ENCODE measurements at regions not wholly inside any gene's neighbourhood (a gene's known extent, or its start where the extent isn't known, plus 50 kb on each side); places are given as distances from the start of the nearest gene placed in this dataset.
A peak's percentile ranks its signal among the peaks of the same experiment; 100 is the strongest.

DNA sequence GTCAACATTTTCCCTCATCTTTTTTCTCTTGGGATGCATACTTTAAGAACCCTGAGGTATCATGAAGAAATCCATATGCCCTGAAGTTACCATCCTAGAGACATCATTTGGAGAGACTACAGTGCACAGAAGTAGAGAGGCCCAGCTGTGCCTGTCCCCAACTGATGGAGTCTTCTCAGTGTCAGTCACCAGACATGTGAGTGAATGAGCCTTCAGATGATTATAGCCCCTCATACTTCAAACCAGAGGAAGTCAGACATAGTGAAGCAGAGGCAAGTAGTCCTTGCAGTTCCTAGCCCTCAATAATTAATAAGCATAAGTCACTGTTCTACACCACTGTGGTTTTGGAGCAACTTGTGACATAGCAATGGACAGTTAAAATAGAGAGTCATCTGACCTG is 194.4 kb upstream of the ITGA4 start:
- Histone ChIP-seq H3K23ac (ENCODE audit: low read length) (no peak overlapping the region), H3K9ac (ENCODE audit: low read length) (no peak overlapping the region), H2AK5ac (ENCODE audit: low read length) (no peak overlapping the region), H3K4ac (ENCODE audit: low read depth, low read length) (no peak overlapping the region), H3K27ac (ENCODE audit: low read depth, low read length) (no peak overlapping the region), H3K4me2 (ENCODE audit: low read length) (no peak overlapping the region), H4K12ac (ENCODE audit: low read depth, low read length) (no peak overlapping the region), H3K79me1 (ENCODE audit: low read length) (no peaks in the 10 kb centered on the region), H3K27me3 (ENCODE audit: insufficient read depth, low read length) (no peaks in the 10 kb centered on the region), H2BK5ac (ENCODE audit: low read depth, low read length, poor library complexity) (no peak overlapping the region), H3K14ac (ENCODE audit: low read length) (no peak overlapping the region), H3K18ac (ENCODE audit: low read length) (no peak overlapping the region), H2AFZ (ENCODE audit: insufficient read depth, low read length, poor library complexity) (no peak overlapping the region), H4K8ac (ENCODE audit: low read depth, low read length) (no peak overlapping the region), H2BK12ac (ENCODE audit: low read length) (no peak overlapping the region), H2BK120ac (ENCODE audit: insufficient read depth, low read length, poor library complexity) (no peak overlapping the region), H3K36me3 (ENCODE audit: control insufficient read depth in 1 of 2, insufficient read depth in 2 of 2, low read length in 2 of 2) (no peaks in the 10 kb centered on the region), H4K91ac (ENCODE audit: low read depth, low read length) (no peak overlapping the region), H3K79me2 (ENCODE audit: control insufficient read depth, insufficient read depth, low read length, poor library complexity) (no peaks in the 10 kb centered on the region), H3K4me1 (ENCODE audit: control insufficient read depth in 1 of 2, insufficient read depth in 2 of 2, low read length in 2 of 2) (no peaks in the 10 kb centered on the region), H3K9me3 (ENCODE audit: insufficient read depth, low read depth, low read length) (no peaks in the 10 kb centered on the region), H3K4me3 (ENCODE audit: low read depth, low read length) (no peak overlapping the region)
- DNase-seq = no peak

DNA sequence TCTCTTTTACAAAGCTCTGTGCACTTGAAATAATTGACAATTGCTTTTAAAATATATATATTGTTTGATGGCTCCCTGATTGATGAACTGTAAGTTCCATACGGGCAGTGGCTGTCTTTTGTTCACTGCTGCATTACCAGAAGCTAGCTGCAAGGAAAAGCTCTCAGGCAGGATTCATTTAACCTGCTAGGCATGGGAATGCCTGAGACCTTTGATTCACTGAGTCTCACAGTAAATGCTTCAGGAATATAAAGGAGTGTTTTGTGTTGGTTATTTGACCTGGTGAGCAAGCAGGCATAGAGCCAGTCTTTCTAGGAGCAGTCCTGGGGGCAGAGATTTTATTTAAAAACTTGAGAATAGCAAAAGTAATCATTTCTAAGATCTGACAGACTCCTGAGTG is 193.2 kb upstream of the ITGA4 start:
- H3K27me3 ChIP-seq (ENCODE audit: insufficient read depth, low read length) = no peaks in the 10 kb centered on the region
- H2BK12ac ChIP-seq (ENCODE audit: low read length) = no peak overlapping the region
- no peak overlapping the region for H3K4me2 ChIP-seq (ENCODE audit: low read length)
- H3K18ac ChIP-seq (ENCODE audit: low read length) = no peak overlapping the region
- no peak overlapping the region for H2AFZ ChIP-seq (ENCODE audit: insufficient read depth, low read length, poor library complexity)
- H4K91ac ChIP-seq (ENCODE audit: low read depth, low read length) = no peak overlapping the region
- H3K14ac ChIP-seq (ENCODE audit: low read length) = no peak overlapping the region
- H3K4me3 ChIP-seq (ENCODE audit: low read depth, low read length) = no peak overlapping the region
- H3K79me1 ChIP-seq (ENCODE audit: low read length) = no peaks in the 10 kb centered on the region
- no peak overlapping the region for H3K4ac ChIP-seq (ENCODE audit: low read depth, low read length)
- no CpG with 5 or more reads among the region's 1 CpG for WGBS (ENCODE audit: extremely low coverage, insufficient coverage, insufficient read length)
- H2BK5ac ChIP-seq (ENCODE audit: low read depth, low read length, poor library complexity) = no peak overlapping the region
- H3K9me3 ChIP-seq (ENCODE audit: insufficient read depth, low read depth, low read length) = no peaks in the 10 kb centered on the region
- H3K4me1 ChIP-seq (ENCODE audit: control insufficient read depth in 1 of 2, insufficient read depth in 2 of 2, low read length in 2 of 2) = no peaks in the 10 kb centered on the region
- DNase-seq = no peak
- H2AK5ac ChIP-seq (ENCODE audit: low read length) = no peak overlapping the region
- no peak overlapping the region for H3K27ac ChIP-seq (ENCODE audit: low read depth, low read length)
- H3K9ac ChIP-seq (ENCODE audit: low read length) = no peak overlapping the region
- no peak overlapping the region for H4K12ac ChIP-seq (ENCODE audit: low read depth, low read length)
- H3K23ac ChIP-seq (ENCODE audit: low read length) = no peak overlapping the region
- H3K79me2 ChIP-seq (ENCODE audit: control insufficient read depth, insufficient read depth, low read length, poor library complexity) = no peaks in the 10 kb centered on the region
- H3K36me3 ChIP-seq (ENCODE audit: control insufficient read depth in 1 of 2, insufficient read depth in 2 of 2, low read length in 2 of 2) = no peaks in the 10 kb centered on the region
- no peak overlapping the region for H4K8ac ChIP-seq (ENCODE audit: low read depth, low read length)
- H2BK120ac ChIP-seq (ENCODE audit: insufficient read depth, low read length, poor library complexity) = no peak overlapping the region

DNA sequence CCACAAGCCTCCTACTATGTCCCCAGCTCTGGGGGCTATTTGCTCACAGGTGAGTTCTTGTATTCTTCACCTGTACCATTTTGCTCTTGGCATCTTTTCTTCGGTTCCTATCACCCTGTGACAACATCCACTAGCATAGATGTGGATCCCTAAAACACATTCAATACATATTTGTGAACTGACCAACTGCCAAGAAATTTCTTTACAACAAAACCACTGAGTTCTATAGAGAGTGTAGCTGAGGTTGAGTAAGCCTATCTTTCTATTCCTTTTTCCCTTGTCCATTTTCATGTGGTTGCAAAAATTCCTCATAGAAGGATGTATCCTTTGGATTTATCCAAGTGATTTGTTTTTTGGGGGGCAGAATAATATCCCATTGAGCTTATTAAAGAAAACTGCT is 192.7 kb upstream of the ITGA4 start:
- WGBS (ENCODE audit: extremely low coverage, insufficient coverage, insufficient read length) = no CpG with 5 or more reads among the region's 1 CpG
- Histone ChIP-seq H4K91ac (ENCODE audit: low read depth, low read length) (no peak overlapping the region), H2AFZ (ENCODE audit: insufficient read depth, low read length, poor library complexity) (no peak overlapping the region), H3K4me2 (ENCODE audit: low read length) (no peak overlapping the region), H3K14ac (ENCODE audit: low read length) (no peak overlapping the region), H3K18ac (ENCODE audit: low read length) (no peak overlapping the region), H3K36me3 (ENCODE audit: control insufficient read depth in 1 of 2, insufficient read depth in 2 of 2, low read length in 2 of 2) (no peaks in the 10 kb centered on the region), H3K23ac (ENCODE audit: low read length) (no peak overlapping the region), H4K8ac (ENCODE audit: low read depth, low read length) (no peak overlapping the region), H2BK12ac (ENCODE audit: low read length) (no peak overlapping the region), H3K79me2 (ENCODE audit: control insufficient read depth, insufficient read depth, low read length, poor library complexity) (no peaks in the 10 kb centered on the region), H3K9ac (ENCODE audit: low read length) (no peak overlapping the region), H2BK5ac (ENCODE audit: low read depth, low read length, poor library complexity) (no peak overlapping the region), H2BK120ac (ENCODE audit: insufficient read depth, low read length, poor library complexity) (no peak overlapping the region), H4K12ac (ENCODE audit: low read depth, low read length) (no peak overlapping the region), H3K27me3 (ENCODE audit: insufficient read depth, low read length) (no peaks in the 10 kb centered on the region), H3K9me3 (ENCODE audit: insufficient read depth, low read depth, low read length) (no peaks in the 10 kb centered on the region), H3K4me3 (ENCODE audit: low read depth, low read length) (no peak overlapping the region), H3K27ac (ENCODE audit: low read depth, low read length) (no peak overlapping the region), H2AK5ac (ENCODE audit: low read length) (no peak overlapping the region), H3K79me1 (ENCODE audit: low read length) (no peaks in the 10 kb centered on the region), H3K4ac (ENCODE audit: low read depth, low read length) (no peak overlapping the region), H3K4me1 (ENCODE audit: control insufficient read depth in 1 of 2, insufficient read depth in 2 of 2, low read length in 2 of 2) (no peaks in the 10 kb centered on the region)
- DNase-seq = peak in 1 of 2 donors; percentile 7

DNA sequence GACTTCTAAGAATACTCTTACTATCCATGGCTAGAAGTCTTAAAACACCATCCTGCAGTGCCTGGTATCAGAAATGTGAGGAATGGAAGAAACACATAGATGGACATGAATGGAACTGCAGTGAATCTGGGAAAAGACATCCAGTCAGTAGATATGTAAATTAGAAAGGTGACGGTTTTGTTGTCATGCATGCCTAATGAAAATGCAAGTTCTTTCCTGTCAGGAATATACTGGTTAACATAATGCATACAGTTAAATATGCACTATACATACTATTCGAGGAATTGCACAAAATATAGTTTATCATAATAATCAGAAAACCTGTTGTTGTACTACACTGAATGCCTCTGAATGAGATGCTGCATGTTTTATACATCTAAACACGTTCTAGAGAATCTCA is 190.6 kb upstream of the ITGA4 start:
- Histone ChIP-seq H3K27ac (ENCODE audit: low read depth, low read length) (no peak overlapping the region), H3K27me3 (ENCODE audit: insufficient read depth, low read length) (no peaks in the 10 kb centered on the region)
- WGBS (ENCODE audit: extremely low coverage, insufficient coverage, insufficient read length) = no CpG with 5 or more reads among the region's 3 CpGs

More for the DNA sequence above, 190.6 kb upstream of the ITGA4 start:
- Histone ChIP-seq H4K8ac (ENCODE audit: low read depth, low read length) (no peak overlapping the region), H3K36me3 (ENCODE audit: control insufficient read depth in 1 of 2, insufficient read depth in 2 of 2, low read length in 2 of 2) (no peaks in the 10 kb centered on the region), H2BK12ac (ENCODE audit: low read length) (no peak overlapping the region), H2AK5ac (ENCODE audit: low read length) (no peak overlapping the region), H4K12ac (ENCODE audit: low read depth, low read length) (no peak overlapping the region), H2BK5ac (ENCODE audit: low read depth, low read length, poor library complexity) (no peak overlapping the region), H3K79me1 (ENCODE audit: low read length) (no peaks in the 10 kb centered on the region), H3K9me3 (ENCODE audit: insufficient read depth, low read depth, low read length) (no peaks in the 10 kb centered on the region), H3K4me2 (ENCODE audit: low read length) (no peak overlapping the region), H3K4me1 (ENCODE audit: control insufficient read depth in 1 of 2, insufficient read depth in 2 of 2, low read length in 2 of 2) (no peaks in the 10 kb centered on the region), H3K79me2 (ENCODE audit: control insufficient read depth, insufficient read depth, low read length, poor library complexity) (no peaks in the 10 kb centered on the region), H3K4me3 (ENCODE audit: low read depth, low read length) (no peak overlapping the region), H3K9ac (ENCODE audit: low read length) (no peak overlapping the region), H3K14ac (ENCODE audit: low read length) (no peak overlapping the region), H3K4ac (ENCODE audit: low read depth, low read length) (no peak overlapping the region), H3K23ac (ENCODE audit: low read length) (no peak overlapping the region), H3K18ac (ENCODE audit: low read length) (no peak overlapping the region), H2BK120ac (ENCODE audit: insufficient read depth, low read length, poor library complexity) (no peak overlapping the region), H2AFZ (ENCODE audit: insufficient read depth, low read length, poor library complexity) (no peak overlapping the region), H4K91ac (ENCODE audit: low read depth, low read length) (no peak overlapping the region)
- no peak for DNase-seq
